ENCODE measurements at regions not wholly inside any gene's neighbourhood (a gene's known extent, or its start where the extent isn't known, plus 50 kb on each side); places are given as distances from the start of the nearest gene placed in this dataset.

GRCh38 chr3:25888892-25889524 is 99.1 kb downstream of the OXSM start:
- no TSS peak for BruUV-seq (replicated peaks)
- RAD21 ChIA-PET (ENCODE audit: unreplicated experiment) = interaction anchor here (0.7 to 1.1 kb wide), 3 partner anchors 19 to 35 kb away, joined by 3 read pairs; no protein-coding TSS in a partner anchor

More at GRCh38 chr3:25888892-25889524, 99.1 kb downstream of the OXSM start:
- no peak for FAIRE-seq
- no peaks in the 10 kb centered on the region for H3K79me2 ChIP-seq (ENCODE audit: control insufficient read depth, insufficient read depth, low read length)
- in situ Hi-C loops (cut with MboI) = no loop called here
- H3K27me3 ChIP-seq (replicated peaks in 1 of 2; ENCODE audit: control insufficient read depth in 2 of 2, insufficient read depth in 2 of 2, low read length in 1 of 2) = no peaks in the 10 kb centered on the region; a peak in 1 of 4 replicates
- H4K20me1 ChIP-seq (ENCODE audit: control insufficient read depth, insufficient read depth) = no peaks in the 10 kb centered on the region
- ChIA-PET SMC1A (ENCODE audit: uncharacterized antibody, unreplicated experiment) (interaction anchor here (0.8 to 1.2 kb wide), 3 partner anchors 34 to 241 kb away, joined by 3 read pairs; no protein-coding TSS in a partner anchor), POLR2A (no interaction called here), CTCF (interaction anchor here (1.1 to 9.3 kb wide), 2 partner anchors 32 to 240 kb away, joined by 3 to 67 read pairs; no protein-coding TSS in a partner anchor)
- no peaks in the 10 kb centered on the region; the same call in 2 of the 3 replicates for H3K9me3 ChIP-seq (replicated peaks; ENCODE audit: control insufficient read depth, insufficient read depth, low read length)
- no peaks in the 10 kb centered on the region for H3K36me3 ChIP-seq (ENCODE audit: control insufficient read depth in 2 of 2, insufficient read depth in 2 of 2, low read length in 1 of 2)
- no peak overlapping the region for H2AFZ ChIP-seq (ENCODE audit: control insufficient read depth, low read depth, low read length)
- intact Hi-C loops (cut with micrococcal nuclease; ENCODE audit: unreplicated experiment) = no loop called here
- H3K4me3 ChIP-seq = no peak overlapping the region
- H3K9ac ChIP-seq (ENCODE audit: control insufficient read depth, insufficient read depth, low read length) = no peak overlapping the region
- TF ChIP-seq PAX8 (IDR thresholded peaks at IDR 0.05) (no peak), ATF3 (IDR thresholded peaks at IDR 0.05; ENCODE audit: borderline replicate concordance, extremely low read depth, low read depth, low read length) (no peak), JUND (IDR thresholded peaks at IDR 0.05; ENCODE audit: low read depth, low read length) (no peak), MEF2A (IDR thresholded peaks at IDR 0.05; ENCODE audit: insufficient read depth, low read depth, low read length) (no peak), E4F1 (IDR thresholded peaks at IDR 0.05; ENCODE audit: borderline replicate concordance, partially characterized antibody) (no peak)
- ATAC-seq = peak; percentile 34; the same call in 2 of the 3 replicates
- no peaks in the 10 kb centered on the region for H3K4me1 ChIP-seq (ENCODE audit: control insufficient read depth, insufficient read depth, low read length)
- no peak overlapping the region for H3K27ac ChIP-seq (ENCODE audit: control insufficient read depth, insufficient read depth)
- DNase-seq (ENCODE audit: low read depth, low spot score) = no peak
- no peak overlapping the region for H3K4me2 ChIP-seq (ENCODE audit: control insufficient read depth, insufficient read depth)
